DMS53 treated with DMSO at 0.1 percent for 48 hours (cell line): ENCODE measurements at regions not wholly inside any gene's neighbourhood (a gene's known extent, or its start where the extent isn't known, plus 50 kb on each side); places are given as distances from the start of the nearest gene placed in this dataset.

Source experiments
- DNase-seq: peaks from one replicate; lab custom pipeline; 2025; ENCODE audit not compliant: unreplicated experiment; lab: John Stamatoyannopoulos, UW

- DNase-seq, result no peak
Observed at GRCh38 chr12:87687362-87687761, 341.8 kb downstream of the C12orf50 start.

- no peak for DNase-seq
Observed at GRCh38 chr12:87685696-87686095, 343.5 kb downstream of the C12orf50 start.

GRCh38 chr12:87679251-87679650, 349.9 kb downstream of the C12orf50 start:
- DNase-seq, result no peak

GRCh38 chr12:87678453-87678852, 350.7 kb downstream of the C12orf50 start:
- DNase-seq, result no peak

- DNase-seq, result no peak
Observed at GRCh38 chr12:87676731-87677130, 352.5 kb downstream of the C12orf50 start.

- DNase-seq, result no peak
Observed at GRCh38 chr12:87671757-87672156, 357.4 kb downstream of the C12orf50 start.

GRCh38 chr12:87670448-87670847, 358.8 kb downstream of the C12orf50 start:
- DNase-seq, result peak; percentile 99

GRCh38 chr12:87667378-87667777, 361.8 kb downstream of the C12orf50 start:
- DNase-seq, result peak; percentile 15

- DNase-seq, result peak; percentile 86
Observed at GRCh38 chr12:87661786-87662377, 367.3 kb downstream of the C12orf50 start.

- DNase-seq, result peak; percentile 7
Observed at GRCh38 chr12:87660987-87661774, 368.0 kb downstream of the C12orf50 start.

- DNase-seq, result no peak
Observed at GRCh38 chr12:87660291-87660690, 368.9 kb downstream of the C12orf50 start.

- no peak for DNase-seq
Observed at GRCh38 chr12:87656311-87656710, 372.9 kb downstream of the C12orf50 start.

- DNase-seq, result no peak
Observed at GRCh38 chr12:87651670-87652425, 377.4 kb downstream of the C12orf50 start.

- no peak for DNase-seq
Observed at GRCh38 chr12:87642245-87642644, 387.0 kb downstream of the C12orf50 start.

GRCh38 chr12:87618199-87618598, 411.0 kb downstream of the C12orf50 start:
- DNase-seq, result no peak

GRCh38 chr12:87612996-87613395, 416.2 kb downstream of the C12orf50 start:
- no peak for DNase-seq

- no peak for DNase-seq
Observed at GRCh38 chr12:87608321-87608720, 420.9 kb downstream of the C12orf50 start.

GRCh38 chr12:87603727-87604126, 425.5 kb downstream of the C12orf50 start:
- no peak for DNase-seq

- no peak for DNase-seq
Observed at GRCh38 chr12:87599459-87599858, 429.7 kb downstream of the C12orf50 start.

- no peak for DNase-seq
Observed at GRCh38 chr12:87597114-87597513, 432.1 kb downstream of the C12orf50 start.

- DNase-seq, result no peak
Observed at GRCh38 chr12:87596636-87597035, 432.6 kb downstream of the C12orf50 start.

GRCh38 chr12:87596134-87596533, 433.1 kb downstream of the C12orf50 start:
- no peak for DNase-seq
